ENCODE measurements at regions not wholly inside any gene's neighbourhood (a gene's known extent, or its start where the extent isn't known, plus 50 kb on each side); places are given as distances from the start of the nearest gene placed in this dataset.

GRCh38 chr2:212941361-212941760 lies 210.1 kb downstream of the IKZF2 start (continued):
- TF ChIP-seq ZNF331 (CRISPR knock-in tag; IDR thresholded peaks at IDR 0.05; ENCODE audit: low read depth) (no peak), POLR2AphosphoS5 (IDR thresholded peaks at IDR 0.05; ENCODE audit: low read depth) (no peak), EZH2 (IDR thresholded peaks at IDR 0.05; ENCODE audit: low read depth, unreplicated experiment) (no peak), STAT1 (IDR thresholded peaks at IDR 0.05; ENCODE audit: unreplicated experiment) (no peak)

GRCh38 chr2:212940816-212941215 lies 210.6 kb downstream of the IKZF2 start:
- Histone ChIP-seq H3K4me1 (ENCODE audit: insufficient read depth) (peaks cover 30% of the 10 kb centered on the region), H3F3A (replicated peaks; ENCODE audit: low read depth) (no peaks in the 10 kb centered on the region), H3K36me3 (ENCODE audit: insufficient read depth) (no peaks in the 10 kb centered on the region), H2AFZ (peak overlapping the region; percentile 9; the same call in 1 of the 2 replicates), H4K20me1 (replicated peaks; ENCODE audit: insufficient read depth) (no peaks in the 10 kb centered on the region), H3K4me3 (no peak overlapping the region), H3K9me2 (ENCODE audit: insufficient read depth) (no peaks in the 10 kb centered on the region), H3K79me2 (replicated peaks; ENCODE audit: insufficient read depth) (no peaks in the 10 kb centered on the region), H3K4me2 (peak overlapping the region; percentile 25), H3K27me3 (ENCODE audit: insufficient read depth) (no peaks in the 10 kb centered on the region), H3K27ac (ENCODE audit: low read depth) (peak overlapping the region; percentile 75)
- no peaks in the 10 kb centered on the region for H3K36me3 Mint-ChIP-seq (ENCODE audit: low read depth)
- peaks cover 50% of the 10 kb centered on the region for H3K4me1 Mint-ChIP-seq
- H3K9me3 Mint-ChIP-seq: no peaks in the 10 kb centered on the region
- H3K27me3 Mint-ChIP-seq (ENCODE audit: insufficient read depth, low read depth, poor library complexity): peaks cover 11% of the 10 kb centered on the region
- peak; percentile 98 for ATAC-seq
- peak overlapping the region; percentile 33; the same call in 1 of the 3 replicates for H3K4me3 Mint-ChIP-seq
- DNase-seq (ENCODE audit: low spot score): peak; percentile 88
- TF ChIP-seq ZNF331 (CRISPR knock-in tag; IDR thresholded peaks at IDR 0.05; ENCODE audit: low read depth) (no peak), ZNF462 (CRISPR knock-in tag; IDR thresholded peaks at IDR 0.05) (peak; percentile 39; the same call in 1 of the 2 replicates), NANOG (IDR thresholded peaks at IDR 0.05; ENCODE audit: borderline replicate concordance) (no peak)
- peak overlapping the region; percentile 94 for H3K27ac Mint-ChIP-seq

All from GM23338 (cell line).